ENCODE measurements at regions not wholly inside any gene's neighbourhood (a gene's known extent, or its start where the extent isn't known, plus 50 kb on each side); places are given as distances from the start of the nearest gene placed in this dataset.

DNA sequence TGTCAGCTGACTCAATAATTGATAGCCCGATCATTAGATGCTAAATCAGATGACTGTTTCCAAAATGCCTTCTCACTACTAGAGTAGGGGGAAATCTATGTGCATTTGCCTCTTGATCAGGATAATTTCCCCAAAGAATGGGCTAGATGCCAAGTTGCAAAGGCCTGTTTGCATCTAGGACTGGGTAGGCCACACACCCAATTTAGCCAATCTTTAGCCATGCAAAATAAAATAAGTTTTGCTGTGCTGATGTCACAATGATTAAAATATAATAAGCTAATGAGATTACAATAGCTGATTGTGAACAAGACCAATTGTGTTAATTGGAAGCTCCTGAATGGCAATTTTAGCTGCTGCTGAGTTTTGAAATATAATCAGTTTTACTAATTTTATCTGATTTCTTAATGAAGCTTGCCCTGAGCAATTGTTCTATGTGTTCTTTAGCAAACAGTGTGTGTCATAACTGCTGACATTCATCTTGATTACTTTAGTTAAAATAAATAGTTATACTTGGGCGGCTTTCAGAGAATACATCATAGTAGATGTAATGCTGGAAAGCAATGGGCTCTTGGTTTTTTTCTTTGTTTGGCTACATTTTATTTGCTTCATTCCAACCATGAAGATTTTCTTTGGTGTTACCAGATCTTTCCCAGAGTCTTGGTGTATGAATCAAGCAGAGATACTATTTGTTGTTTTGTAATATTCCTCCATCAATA, 973.2 kb upstream of the SLC35B3 start:
- DNase-seq = no peak
- Histone ChIP-seq H3K36me3 (ENCODE audit: control insufficient read depth, insufficient read depth, low read length) (no peaks in the 10 kb centered on the region), H3K27me3 (ENCODE audit: control insufficient read depth, insufficient read depth, low read length, poor library complexity, severe bottlenecking) (no peaks in the 10 kb centered on the region), H3K4me3 (ENCODE audit: low read length) (no peak overlapping the region), H3K27ac (ENCODE audit: low read depth, low read length) (no peak overlapping the region), H3K9me3 (ENCODE audit: control insufficient read depth, low read length) (peaks cover 7% of the 10 kb centered on the region), H3K4me1 (ENCODE audit: control insufficient read depth, insufficient read depth, low read length) (peaks cover 4% of the 10 kb centered on the region), H3K9ac (ENCODE audit: extremely low read depth, low read length, poor library complexity, severe bottlenecking) (no peak overlapping the region)
- peaks cover 26% of the 10 kb centered on the region for H3K4me1 Mint-ChIP-seq
- no peak overlapping the region for H3K27ac Mint-ChIP-seq
- 83 to 100% methylated on average over 2 of the region's 2 CpGs for WGBS, 2 experiments (ENCODE audit: insufficient coverage in 1 of 2, insufficient read length in 1 of 2)
- H3K27me3 Mint-ChIP-seq (ENCODE audit: insufficient read depth) = no peaks in the 10 kb centered on the region
- peaks cover 9% of the 10 kb centered on the region for H3K9me3 Mint-ChIP-seq
- H3K36me3 Mint-ChIP-seq (ENCODE audit: low read depth) = peaks cover 2% of the 10 kb centered on the region
- TF ChIP-seq, protein P1, sequence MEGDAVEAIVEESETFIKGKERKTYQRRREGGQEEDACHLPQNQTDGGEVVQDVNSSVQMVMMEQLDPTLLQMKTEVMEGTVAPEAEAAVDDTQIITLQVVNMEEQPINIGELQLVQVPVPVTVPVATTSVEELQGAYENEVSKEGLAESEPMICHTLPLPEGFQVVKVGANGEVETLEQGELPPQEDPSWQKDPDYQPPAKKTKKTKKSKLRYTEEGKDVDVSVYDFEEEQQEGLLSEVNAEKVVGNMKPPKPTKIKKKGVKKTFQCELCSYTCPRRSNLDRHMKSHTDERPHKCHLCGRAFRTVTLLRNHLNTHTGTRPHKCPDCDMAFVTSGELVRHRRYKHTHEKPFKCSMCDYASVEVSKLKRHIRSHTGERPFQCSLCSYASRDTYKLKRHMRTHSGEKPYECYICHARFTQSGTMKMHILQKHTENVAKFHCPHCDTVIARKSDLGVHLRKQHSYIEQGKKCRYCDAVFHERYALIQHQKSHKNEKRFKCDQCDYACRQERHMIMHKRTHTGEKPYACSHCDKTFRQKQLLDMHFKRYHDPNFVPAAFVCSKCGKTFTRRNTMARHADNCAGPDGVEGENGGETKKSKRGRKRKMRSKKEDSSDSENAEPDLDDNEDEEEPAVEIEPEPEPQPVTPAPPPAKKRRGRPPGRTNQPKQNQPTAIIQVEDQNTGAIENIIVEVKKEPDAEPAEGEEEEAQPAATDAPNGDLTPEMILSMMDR (conservative IDR thresholded peaks at IDR 0.05) = no peak
- no peak overlapping the region for H3K4me3 Mint-ChIP-seq

DNA sequence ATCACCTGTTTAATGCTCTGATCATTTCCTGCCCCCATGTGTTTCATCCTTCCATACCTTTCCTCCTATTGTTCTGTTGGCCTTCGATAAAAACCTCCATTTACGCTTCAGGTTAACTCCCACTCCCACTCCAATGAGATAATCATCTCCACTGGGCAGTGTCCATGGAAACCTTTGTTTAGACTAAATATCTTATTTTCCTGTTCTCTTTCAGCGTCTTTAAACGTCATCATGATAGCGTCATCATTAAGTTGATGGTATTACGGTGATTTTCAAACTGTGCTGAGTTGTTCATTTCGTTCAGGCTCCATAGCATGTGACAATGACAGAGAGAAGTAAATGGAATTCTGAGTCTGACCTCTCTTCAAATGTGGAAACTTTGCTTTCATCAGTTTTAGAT, 970.5 kb upstream of the SLC35B3 start:
- Mint-ChIP-seq H3K27ac (no peak overlapping the region), H3K4me3 (no peak overlapping the region), H3K36me3 (ENCODE audit: low read depth) (no peaks in the 10 kb centered on the region), H3K27me3 (ENCODE audit: insufficient read depth) (no peaks in the 10 kb centered on the region), H3K9me3 (no peaks in the 10 kb centered on the region), H3K4me1 (peaks cover 36% of the 10 kb centered on the region)
- H3K36me3 ChIP-seq (ENCODE audit: control insufficient read depth, insufficient read depth, low read length) = no peaks in the 10 kb centered on the region
- no peak overlapping the region for H3K4me3 ChIP-seq (ENCODE audit: low read length)
- H3K9ac ChIP-seq (ENCODE audit: extremely low read depth, low read length, poor library complexity, severe bottlenecking) = no peak overlapping the region
- TF ChIP-seq, protein P1 (conservative IDR thresholded peaks at IDR 0.05) = no peak
- no peak overlapping the region for H3K27ac ChIP-seq (ENCODE audit: low read depth, low read length)
- no peaks in the 10 kb centered on the region for H3K27me3 ChIP-seq (ENCODE audit: control insufficient read depth, insufficient read depth, low read length, poor library complexity, severe bottlenecking)
- 93 to 96% methylated on average over 6 to 7 of the region's 7 CpGs for WGBS, 2 experiments (ENCODE audit: insufficient coverage in 1 of 2, insufficient read length in 1 of 2)
- no peaks in the 10 kb centered on the region for H3K9me3 ChIP-seq (ENCODE audit: control insufficient read depth, low read length)
- DNase-seq = no peak
- H3K4me1 ChIP-seq (ENCODE audit: control insufficient read depth, insufficient read depth, low read length) = peaks cover 4% of the 10 kb centered on the region

DNA sequence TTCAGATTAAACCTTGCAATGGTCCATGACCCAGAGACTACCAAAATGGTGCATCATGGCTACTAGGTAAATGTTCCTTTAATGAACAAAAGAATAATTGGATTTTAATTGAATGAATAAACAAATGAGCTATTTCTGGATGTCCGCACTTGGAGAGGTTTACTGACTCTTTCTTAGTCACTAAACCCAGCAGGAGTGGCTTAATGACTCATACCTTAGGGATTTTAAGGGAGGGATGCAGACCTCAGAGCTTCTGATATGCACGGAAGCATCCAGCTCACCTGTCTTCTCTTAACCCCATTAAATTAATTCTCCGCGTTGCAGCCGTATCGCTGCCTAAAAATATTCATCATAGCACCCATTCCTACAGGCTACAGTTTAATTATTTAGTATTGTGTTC, 970.0 kb upstream of the SLC35B3 start:
- Histone ChIP-seq H3K4me3 (ENCODE audit: low read length) (no peak overlapping the region), H3K27ac (ENCODE audit: low read depth, low read length) (no peak overlapping the region), H3K4me1 (ENCODE audit: control insufficient read depth, insufficient read depth, low read length) (peaks cover 4% of the 10 kb centered on the region), H3K9ac (ENCODE audit: extremely low read depth, low read length, poor library complexity, severe bottlenecking) (no peak overlapping the region), H3K27me3 (ENCODE audit: control insufficient read depth, insufficient read depth, low read length, poor library complexity, severe bottlenecking) (no peaks in the 10 kb centered on the region), H3K36me3 (ENCODE audit: control insufficient read depth, insufficient read depth, low read length) (no peaks in the 10 kb centered on the region), H3K9me3 (ENCODE audit: control insufficient read depth, low read length) (no peaks in the 10 kb centered on the region)
- 69 to 90% methylated on average over 2 to 6 of the region's 6 CpGs for WGBS, 2 experiments (ENCODE audit: insufficient coverage in 1 of 2, insufficient read length in 1 of 2)
- TF ChIP-seq, protein P1 (conservative IDR thresholded peaks at IDR 0.05) = no peak
- peaks cover 40% of the 10 kb centered on the region for H3K4me1 Mint-ChIP-seq
- H3K9me3 Mint-ChIP-seq = no peaks in the 10 kb centered on the region
- H3K27me3 Mint-ChIP-seq (ENCODE audit: insufficient read depth) = no peaks in the 10 kb centered on the region
- no peak overlapping the region for H3K4me3 Mint-ChIP-seq
- no peak overlapping the region for H3K27ac Mint-ChIP-seq
- no peak for DNase-seq
- no peaks in the 10 kb centered on the region for H3K36me3 Mint-ChIP-seq (ENCODE audit: low read depth)

Data from endodermal cell (in vitro differentiated cells).